Fibroblast of mammary gland (primary cell): ENCODE measurements at regions not wholly inside any gene's neighbourhood (a gene's known extent, or its start where the extent isn't known, plus 50 kb on each side); places are given as distances from the start of the nearest gene placed in this dataset.

Experiments
- DNase-seq: peaks from one replicate; pipeline ENCODE4 v3.0.0-alpha.2; 2010; ENCODE audit warnings: low read depth
- H3K4me3 ChIP-seq: 2 replicates; pipeline ENCODE4 v1.5.1; 2011; ENCODE audit warnings: low read depth, mild to moderate bottlenecking, low read length, moderate library complexity; ENCODE audit not compliant: control insufficient read depth
- TF ChIP-seq, protein P1 (sequence below): conservative IDR thresholded peaks from 2 replicates; pipeline ENCODE4 v1.5.1; 2011; ENCODE audit warnings: low read depth, low read length, inconsistent platforms; ENCODE audit not compliant: control insufficient read depth, insufficient read depth

DNA sequence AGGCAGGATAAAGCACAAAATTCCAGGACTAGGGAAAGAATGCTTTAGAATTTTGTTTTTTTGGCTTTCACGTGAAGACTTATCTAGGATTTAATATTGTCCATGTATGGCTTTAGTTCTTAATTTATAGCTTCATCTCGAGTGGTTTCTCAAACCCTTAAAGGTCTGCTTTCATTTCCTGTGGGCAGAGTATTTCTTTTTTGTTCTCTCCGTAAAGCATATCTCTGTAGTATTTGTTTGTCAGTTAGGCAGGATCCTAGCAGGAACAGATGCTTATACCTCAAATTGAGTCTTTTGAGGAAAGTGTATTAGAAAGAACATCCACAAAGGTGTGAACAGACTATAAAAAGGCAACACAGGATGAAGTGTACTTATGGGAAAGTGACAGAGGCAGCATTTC lies 697.1 kb upstream of the SEL1L start:
- H3K4me3 ChIP-seq, result no peak overlapping the region
- no peak for DNase-seq
- TF ChIP-seq, protein P1, sequence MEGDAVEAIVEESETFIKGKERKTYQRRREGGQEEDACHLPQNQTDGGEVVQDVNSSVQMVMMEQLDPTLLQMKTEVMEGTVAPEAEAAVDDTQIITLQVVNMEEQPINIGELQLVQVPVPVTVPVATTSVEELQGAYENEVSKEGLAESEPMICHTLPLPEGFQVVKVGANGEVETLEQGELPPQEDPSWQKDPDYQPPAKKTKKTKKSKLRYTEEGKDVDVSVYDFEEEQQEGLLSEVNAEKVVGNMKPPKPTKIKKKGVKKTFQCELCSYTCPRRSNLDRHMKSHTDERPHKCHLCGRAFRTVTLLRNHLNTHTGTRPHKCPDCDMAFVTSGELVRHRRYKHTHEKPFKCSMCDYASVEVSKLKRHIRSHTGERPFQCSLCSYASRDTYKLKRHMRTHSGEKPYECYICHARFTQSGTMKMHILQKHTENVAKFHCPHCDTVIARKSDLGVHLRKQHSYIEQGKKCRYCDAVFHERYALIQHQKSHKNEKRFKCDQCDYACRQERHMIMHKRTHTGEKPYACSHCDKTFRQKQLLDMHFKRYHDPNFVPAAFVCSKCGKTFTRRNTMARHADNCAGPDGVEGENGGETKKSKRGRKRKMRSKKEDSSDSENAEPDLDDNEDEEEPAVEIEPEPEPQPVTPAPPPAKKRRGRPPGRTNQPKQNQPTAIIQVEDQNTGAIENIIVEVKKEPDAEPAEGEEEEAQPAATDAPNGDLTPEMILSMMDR, result no peak

DNA sequence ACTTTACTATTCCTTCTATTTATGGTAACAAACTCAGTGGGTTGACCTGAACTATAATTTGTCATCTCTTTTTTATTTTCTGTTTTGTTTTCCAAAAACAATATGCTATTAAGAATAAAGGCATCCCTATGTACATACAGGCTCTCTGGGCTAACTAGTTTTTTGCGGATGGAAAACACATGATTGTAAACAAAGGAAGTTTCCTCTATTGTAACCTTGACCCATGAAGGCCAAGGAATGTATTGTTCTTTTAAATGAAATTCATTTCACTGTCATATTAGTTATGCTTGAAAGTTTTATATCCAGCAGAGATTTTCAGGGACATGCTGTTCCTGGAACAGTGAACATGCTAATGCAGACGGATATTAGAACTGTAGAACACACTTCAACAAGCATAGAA lies 705.0 kb upstream of the SEL1L start:
- DNase-seq, result no peak
- H3K4me3 ChIP-seq, result no peak overlapping the region
- TF ChIP-seq, protein P1, result no peak

DNA sequence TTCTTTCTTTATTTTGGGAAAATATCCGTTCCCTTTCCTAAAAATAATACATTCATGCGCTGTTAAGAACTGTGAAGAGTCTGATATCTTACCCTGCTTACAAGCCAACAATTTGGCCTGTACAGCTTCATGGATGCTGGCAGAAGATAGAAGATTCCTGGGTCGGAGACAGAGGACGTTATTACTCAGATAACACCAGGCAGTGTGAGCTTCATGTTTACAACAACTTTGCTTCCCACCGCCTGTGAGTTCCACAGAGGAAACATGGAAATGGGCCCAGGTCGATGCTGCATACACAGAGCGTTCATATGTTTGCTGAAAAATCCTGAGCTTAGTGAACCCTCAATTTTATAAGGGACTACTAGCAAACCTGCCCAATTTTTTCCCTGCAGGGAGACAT lies 705.6 kb upstream of the SEL1L start:
- TF ChIP-seq, protein P1, result no peak
- no peak for DNase-seq
- H3K4me3 ChIP-seq, result no peak overlapping the region

DNA sequence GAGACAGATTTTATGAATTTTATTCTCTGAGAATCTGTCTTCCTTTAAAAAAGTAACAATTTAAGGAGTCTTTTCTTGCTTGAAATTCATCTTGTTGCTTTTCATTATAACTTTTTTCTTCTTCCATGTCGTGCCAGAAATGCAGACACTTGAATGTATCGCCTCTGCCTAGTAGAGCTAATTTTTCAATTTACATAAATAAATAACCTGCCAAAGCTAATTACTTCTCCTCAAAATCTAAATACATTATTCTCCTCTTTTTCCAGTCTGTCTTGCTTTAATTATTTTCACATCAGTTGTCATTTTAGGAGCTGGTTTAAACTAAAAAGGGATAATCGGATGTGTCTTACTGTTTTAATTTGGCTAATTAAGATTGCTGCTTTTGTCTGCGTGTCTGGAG lies 711.1 kb upstream of the SEL1L start:
- DNase-seq, result no peak
- no peak overlapping the region for H3K4me3 ChIP-seq
- TF ChIP-seq, protein P1, result no peak

DNA sequence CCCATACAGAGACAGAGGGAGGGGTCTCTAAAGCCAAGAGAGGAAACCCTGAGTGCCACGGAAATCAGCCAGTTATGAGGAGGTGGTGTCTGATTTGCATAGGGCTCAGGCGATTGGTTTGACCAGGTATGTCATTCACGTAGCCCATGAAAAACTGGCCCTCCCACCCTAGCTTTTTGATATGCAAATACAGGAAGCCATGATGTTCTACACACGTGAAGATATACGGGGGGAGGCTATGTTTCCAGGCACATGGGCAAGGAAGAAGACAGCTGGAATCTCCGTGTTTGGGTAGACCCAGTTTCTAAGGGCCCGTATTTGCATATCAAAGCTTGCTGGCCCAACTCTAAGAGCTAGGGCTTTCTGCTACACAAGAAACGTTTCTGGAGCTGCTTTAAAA lies 717.8 kb upstream of the SEL1L start:
- no peak overlapping the region for H3K4me3 ChIP-seq
- DNase-seq, result no peak
- TF ChIP-seq, protein P1, result no peak

DNA sequence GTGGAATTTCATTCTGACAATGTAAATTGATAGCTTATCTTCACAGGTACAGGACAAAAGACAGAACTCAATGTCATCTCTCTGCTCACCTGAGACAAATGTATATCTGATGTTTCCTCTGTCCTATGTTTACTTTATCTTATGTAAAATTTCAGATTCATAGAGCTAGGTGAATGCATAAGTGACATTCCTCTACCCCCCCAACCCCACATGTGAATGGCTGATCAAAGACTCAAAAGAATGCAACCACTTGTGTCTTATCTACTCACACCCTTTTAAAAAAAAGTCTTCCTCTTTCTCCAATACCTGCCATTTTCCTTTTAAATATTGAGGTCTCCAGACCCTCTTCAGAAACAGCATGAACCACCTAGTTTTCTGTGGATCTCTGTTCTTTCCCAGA lies 736.6 kb upstream of the SEL1L start:
- TF ChIP-seq, protein P1, result no peak
- DNase-seq, result no peak
- H3K4me3 ChIP-seq, result no peak overlapping the region

DNA sequence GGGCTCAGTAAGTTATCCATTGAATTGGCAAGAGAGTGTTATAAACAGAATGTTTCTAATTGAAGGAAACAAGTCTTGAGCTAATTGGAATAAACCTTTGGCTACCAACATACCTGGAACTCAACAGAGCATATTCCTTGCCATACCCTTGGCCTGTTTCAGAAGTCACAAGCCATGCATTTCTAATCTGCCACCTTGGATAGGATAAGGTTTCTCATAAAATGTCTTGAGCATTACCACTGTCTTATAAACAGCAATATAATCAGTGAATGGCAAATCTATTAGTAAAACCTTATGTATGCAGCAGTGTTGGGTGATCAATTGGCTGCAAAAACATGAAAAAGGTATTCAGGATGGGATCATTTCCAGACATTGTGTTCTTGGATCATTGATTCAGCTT lies 765.2 kb upstream of the SEL1L start:
- TF ChIP-seq, protein P1, result no peak
- DNase-seq, result no peak
- no peak overlapping the region for H3K4me3 ChIP-seq
